DND-41 (cell line): ENCODE measurements at regions not wholly inside any gene's neighbourhood (a gene's known extent, or its start where the extent isn't known, plus 50 kb on each side); places are given as distances from the start of the nearest gene placed in this dataset.
"Not testable (repeated sequence)": the region's sequence is repeated elsewhere in the genome, so short reads cannot be mapped to it uniquely, and the experiment has no call there.

Experiments
- ATAC-seq: fragments of 200-7000 bp; cut with Tn5 transposase; 3 replicates; pipeline ENCODE4 v1.9.1; 2021; ENCODE audit warnings: low read depth; ENCODE audit not compliant: insufficient read depth
- DNase-seq: peaks from one replicate; pipeline ENCODE4 v3.0.0-alpha.2; 2020
- H2AFZ ChIP-seq: 2 replicates; pipeline ENCODE4 v1.6.0; 2012; ENCODE audit warnings: low read depth, low read length
- H3K27ac ChIP-seq: 2 replicates; pipeline ENCODE4 v1.5.1; 2012; ENCODE audit warnings: low read length, inconsistent platforms
- H3K27me3 ChIP-seq: fragments of 200-600 bp; sonication (generic); 2 replicates; pipeline ENCODE4 v1.6.0; 2012; ENCODE audit warnings: low read length, mild to moderate bottlenecking, inconsistent platforms; ENCODE audit not compliant: insufficient read depth, poor library complexity
- H3K36me3 ChIP-seq: 2 replicates; pipeline ENCODE4 v1.5.1; 2012; ENCODE audit warnings: low read length, inconsistent platforms; ENCODE audit not compliant: insufficient read depth
- H3K4me1 ChIP-seq: 2 replicates; pipeline ENCODE4 v1.5.1; 2012; ENCODE audit warnings: mild to moderate bottlenecking, low read length; ENCODE audit not compliant: insufficient read depth
- H3K4me2 ChIP-seq: 2 replicates; pipeline ENCODE4 v1.6.0; 2012; ENCODE audit warnings: mild to moderate bottlenecking, moderate library complexity, low read length, inconsistent platforms; ENCODE audit not compliant: insufficient read depth
- H3K4me3 ChIP-seq, 2 experiments: fragments of 200-600 bp in 1 of 2; shearing (Covaris generic) in 1 of 2; 2 replicates each; pipeline ENCODE4 v1.5.1; 2012 to 2016; ENCODE audit warnings: inconsistent platforms in 2 of 2, low read length in 2 of 2, mild to moderate bottlenecking in 2 of 2, low read depth in 1 of 2, moderate library complexity in 1 of 2
- H3K79me2 ChIP-seq: 2 replicates; pipeline ENCODE4 v1.6.0; 2012; ENCODE audit warnings: low read length, inconsistent platforms; ENCODE audit not compliant: insufficient read depth
- H3K9ac ChIP-seq: 2 replicates; pipeline ENCODE4 v1.6.0; 2012; ENCODE audit warnings: low read depth, mild to moderate bottlenecking, inconsistent platforms, low read length, moderate library complexity
- H3K9me3 ChIP-seq: 2 replicates; pipeline ENCODE4 v1.5.1; 2012; ENCODE audit warnings: low read length, moderate library complexity, mild to moderate bottlenecking, inconsistent platforms; ENCODE audit not compliant: insufficient read depth, severe bottlenecking
- H4K20me1 ChIP-seq: 2 replicates; pipeline ENCODE4 v1.6.0; 2012; ENCODE audit warnings: low read length; ENCODE audit not compliant: insufficient read depth
- CTCF ChIP-seq: IDR thresholded peaks from 2 replicates; pipeline ENCODE4 v1.5.1; 2012; ENCODE audit warnings: borderline replicate concordance, low read length, moderate library complexity, mild to moderate bottlenecking; ENCODE audit not compliant: poor library complexity, severe bottlenecking; ENCODE audit errors: extremely low read depth
- EZH2 ChIP-seq: IDR thresholded peaks from 3 replicates; pipeline ENCODE4 v1.6.1; 2012; ENCODE audit warnings: borderline replicate concordance, low read depth, mild to moderate bottlenecking, moderate library complexity, low read length, inconsistent platforms; ENCODE audit not compliant: severe bottlenecking

- not testable (repeated sequence) for DNase-seq, H3K27me3 ChIP-seq, H3K4me2 ChIP-seq, H3K27ac ChIP-seq, H3K4me3 ChIP-seq, H3K79me2 ChIP-seq, H3K9ac ChIP-seq, H4K20me1 ChIP-seq, H3K36me3 ChIP-seq, H2AFZ ChIP-seq, ATAC-seq, H3K4me1 ChIP-seq, H3K9me3 ChIP-seq
Measured at GRCh38 chr1:234790333-234790732, 180.4 kb upstream of the IRF2BP2 start.

DNA sequence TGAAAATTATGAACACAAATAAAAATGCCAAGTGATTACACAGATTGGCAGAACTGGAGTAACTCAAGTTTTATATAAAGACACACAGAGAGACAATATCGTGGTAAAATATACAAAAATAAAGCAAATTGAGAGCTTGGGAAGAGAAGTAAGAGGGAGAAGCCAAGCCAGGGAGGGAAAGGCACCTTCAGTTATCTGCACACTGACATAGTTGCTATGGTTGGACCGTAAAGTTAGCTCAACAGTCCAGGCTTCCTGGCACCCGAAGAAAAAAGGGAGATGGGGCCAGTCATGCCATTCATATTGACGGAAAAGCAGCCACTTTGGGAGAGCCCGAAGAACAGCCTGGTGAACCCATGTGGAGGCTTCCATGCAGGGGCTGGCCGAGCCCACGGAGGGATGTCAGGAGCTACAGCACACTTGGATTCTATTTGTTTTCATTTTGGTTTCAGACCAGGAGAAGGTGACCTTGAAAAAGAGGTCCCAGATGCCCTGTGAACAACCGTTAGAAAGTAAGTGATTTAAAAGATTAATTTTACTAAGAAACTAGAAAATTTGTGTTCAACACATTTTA, 177.1 kb upstream of the IRF2BP2 start:
- H3K4me1 ChIP-seq, H3K4me3 ChIP-seq, H2AFZ ChIP-seq, H4K20me1 ChIP-seq, H3K27ac ChIP-seq, H3K27me3 ChIP-seq, H3K4me2 ChIP-seq, H3K9me3 ChIP-seq, H3K9ac ChIP-seq, ATAC-seq, DNase-seq, H3K36me3 ChIP-seq, H3K79me2 ChIP-seq: not testable (repeated sequence)

- H3K9me3 ChIP-seq, ATAC-seq, H3K27ac ChIP-seq, H2AFZ ChIP-seq, H3K27me3 ChIP-seq, H3K4me2 ChIP-seq, H3K36me3 ChIP-seq, DNase-seq, H3K4me3 ChIP-seq, H3K9ac ChIP-seq, H3K79me2 ChIP-seq, H4K20me1 ChIP-seq, H3K4me1 ChIP-seq: not testable (repeated sequence)
Measured at GRCh38 chr1:234785922-234786321, 175.9 kb upstream of the IRF2BP2 start.

- not testable (repeated sequence) for H3K36me3 ChIP-seq, H3K9me3 ChIP-seq, H4K20me1 ChIP-seq, DNase-seq, H3K9ac ChIP-seq, H3K4me2 ChIP-seq, H3K27ac ChIP-seq, H3K4me3 ChIP-seq, H2AFZ ChIP-seq, ATAC-seq, H3K4me1 ChIP-seq, H3K27me3 ChIP-seq, H3K79me2 ChIP-seq
Measured at GRCh38 chr1:234785471-234785919, 175.5 kb upstream of the IRF2BP2 start.

DNA sequence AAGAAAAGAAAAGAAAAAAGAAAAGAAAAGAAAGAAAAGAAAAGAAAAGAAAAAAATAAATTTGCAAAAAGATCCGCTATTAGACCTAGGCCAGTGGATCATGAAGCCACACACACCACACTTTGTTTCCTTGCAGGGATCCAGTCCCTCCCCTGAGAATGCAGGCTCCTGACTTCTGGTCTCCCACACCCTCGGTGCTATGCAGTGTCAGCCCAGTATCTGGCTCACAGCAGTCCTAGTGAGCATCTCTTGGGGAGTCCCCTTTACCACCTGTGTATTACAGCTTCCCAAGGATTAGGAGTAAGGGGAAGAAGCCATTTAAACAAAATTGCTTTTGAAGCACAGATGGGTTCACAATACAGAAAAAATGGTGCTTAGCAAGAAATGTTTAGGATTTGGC, 174.1 kb upstream of the IRF2BP2 start:
- not testable (repeated sequence) for ATAC-seq, H3K9ac ChIP-seq

DNA sequence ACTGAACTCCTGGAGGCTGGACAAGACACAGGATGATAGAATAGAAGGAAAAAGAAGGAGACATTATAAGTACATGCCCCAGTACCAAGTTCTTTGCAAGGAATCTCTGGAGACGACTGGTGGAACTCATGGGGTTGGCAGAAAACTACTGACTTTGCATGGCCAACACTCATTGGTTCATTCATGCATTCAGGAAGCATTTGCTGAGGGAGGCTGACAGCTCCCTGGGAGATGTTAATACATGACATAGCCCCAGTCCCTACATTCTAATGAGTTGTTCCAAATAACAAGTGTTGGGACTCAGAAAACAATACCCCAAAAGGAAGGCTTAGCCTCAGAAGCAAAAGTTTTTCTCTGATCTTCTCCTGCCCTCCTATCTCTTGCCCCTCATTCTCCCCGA, 172.8 kb upstream of the IRF2BP2 start:
- Histone ChIP-seq H3K27ac (no peak overlapping the region), H3K36me3 (no peaks in the 10 kb centered on the region)

More for the DNA sequence above, 174.1 kb upstream of the IRF2BP2 start:
- DNase-seq, H3K27ac ChIP-seq, H4K20me1 ChIP-seq, H3K4me2 ChIP-seq, H3K4me1 ChIP-seq, H3K79me2 ChIP-seq, H3K9me3 ChIP-seq, H3K4me3 ChIP-seq, H2AFZ ChIP-seq, H3K36me3 ChIP-seq: not testable (repeated sequence)
- H3K27me3 ChIP-seq: peaks cover 12% of the 10 kb centered on the region

More for the DNA sequence above, 172.8 kb upstream of the IRF2BP2 start:
- Histone ChIP-seq H3K9ac (no peak overlapping the region), H3K79me2 (no peaks in the 10 kb centered on the region), H4K20me1 (no peaks in the 10 kb centered on the region), H3K4me1 (peaks cover 7% of the 10 kb centered on the region), H3K27me3 (peaks cover 22% of the 10 kb centered on the region), H3K4me2 (no peak overlapping the region), H3K4me3 (no peak overlapping the region), H3K9me3 (no peaks in the 10 kb centered on the region), H2AFZ (no peak overlapping the region)
- ATAC-seq: no peak
- no peak for DNase-seq
- TF ChIP-seq EZH2 (no peak), CTCF (no peak)
